GM18951 (cell line): ENCODE measurements at regions not wholly inside any gene's neighbourhood (a gene's known extent, or its start where the extent isn't known, plus 50 kb on each side); places are given as distances from the start of the nearest gene placed in this dataset.
"Not testable (repeated sequence)": the region's sequence is repeated elsewhere in the genome, so short reads cannot be mapped to it uniquely, and the experiment has no call there.

Source experiments
- POLR2A ChIP-seq: IDR thresholded peaks from 4 replicates; pipeline ENCODE4 v1.6.1; 2011; ENCODE audit warnings: mild to moderate bottlenecking; ENCODE audit not compliant: insufficient read length, insufficient read depth; ENCODE audit errors: extremely low read depth
- in situ Hi-C: fragments of 300-500 bp; cut with MboI; formaldehyde crosslinking; loops from one replicate; pipeline ENCODE4 v1.12.0; 2022; ENCODE audit warnings: low sequenced_read_pairs, mixed read lengths, inconsistent platforms; ENCODE audit not compliant: unreplicated experiment

GRCh38 chr9:34773306-34773910 lies 63.5 kb upstream of the CCL21 start:
- no peak for TF ChIP-seq POLR2A
- in situ Hi-C loops, result no loop called here

- in situ Hi-C loops, result no loop called here
- TF ChIP-seq POLR2A, result no peak
Measured at GRCh38 chr9:34771007-34771406, 61.1 kb upstream of the CCL21 start.

GRCh38 chr9:34767087-34767486 lies 57.2 kb upstream of the CCL21 start:
- in situ Hi-C loops, result not testable (repeated sequence)

- in situ Hi-C loops, result not testable (repeated sequence)
Measured at GRCh38 chr9:34760196-34761040, 50.5 kb upstream of the CCL21 start.
